Smooth muscle cell of the brain vasculature (primary cell): ENCODE measurements at regions not wholly inside any gene's neighbourhood (a gene's known extent, or its start where the extent isn't known, plus 50 kb on each side); places are given as distances from the start of the nearest gene placed in this dataset.

Source experiments
- DNase-seq: peaks from one replicate; pipeline ENCODE4 v3.0.0-alpha.2; 2012; ENCODE audit warnings: low read depth, low spot score

DNA sequence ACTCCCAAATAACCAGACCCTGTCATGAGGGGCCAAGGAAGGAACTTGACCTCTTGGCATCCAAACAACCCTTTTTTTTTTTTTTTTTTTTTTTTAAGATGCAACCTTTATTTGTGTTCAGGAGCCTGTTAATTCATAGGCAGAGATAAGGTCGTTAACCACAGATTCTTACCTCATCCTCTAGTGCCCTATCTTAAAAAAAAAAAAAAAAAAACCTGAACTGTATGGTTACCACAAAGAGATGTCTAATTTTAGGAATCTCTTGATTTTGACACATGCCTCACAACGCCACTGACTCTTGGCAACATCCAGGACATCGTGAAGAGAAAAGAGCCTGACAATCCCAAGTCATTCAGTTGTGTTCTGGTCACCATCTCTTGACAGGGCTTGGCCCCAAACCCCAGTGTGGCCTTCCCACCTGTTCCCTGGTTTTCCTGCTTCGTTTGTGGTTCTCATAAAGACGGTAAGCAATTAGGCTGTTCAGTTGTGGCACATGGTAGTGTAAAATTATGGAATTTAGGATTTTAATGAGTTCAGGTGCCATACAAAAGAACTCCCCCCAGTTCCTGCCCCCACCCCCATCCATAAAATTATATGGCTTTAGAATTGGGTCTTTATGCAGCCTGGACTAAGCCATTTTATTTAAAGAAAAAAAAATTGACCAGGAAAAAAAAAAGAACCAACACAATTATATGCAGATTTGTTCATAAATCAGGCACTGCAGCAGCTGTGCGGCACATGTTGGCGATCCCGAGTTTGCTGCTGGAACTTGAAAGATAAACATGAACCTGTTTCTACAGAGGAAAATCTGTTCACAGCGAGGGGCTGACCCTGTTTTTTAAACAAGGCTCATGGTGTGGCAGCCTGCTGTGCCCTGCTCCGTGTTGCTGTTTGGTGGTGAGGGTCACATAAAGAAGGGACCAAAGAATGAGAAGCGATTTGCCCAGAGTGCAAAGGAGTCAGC is 267.8 kb upstream of the CLINT1 start:
- DNase-seq: no peak

DNA sequence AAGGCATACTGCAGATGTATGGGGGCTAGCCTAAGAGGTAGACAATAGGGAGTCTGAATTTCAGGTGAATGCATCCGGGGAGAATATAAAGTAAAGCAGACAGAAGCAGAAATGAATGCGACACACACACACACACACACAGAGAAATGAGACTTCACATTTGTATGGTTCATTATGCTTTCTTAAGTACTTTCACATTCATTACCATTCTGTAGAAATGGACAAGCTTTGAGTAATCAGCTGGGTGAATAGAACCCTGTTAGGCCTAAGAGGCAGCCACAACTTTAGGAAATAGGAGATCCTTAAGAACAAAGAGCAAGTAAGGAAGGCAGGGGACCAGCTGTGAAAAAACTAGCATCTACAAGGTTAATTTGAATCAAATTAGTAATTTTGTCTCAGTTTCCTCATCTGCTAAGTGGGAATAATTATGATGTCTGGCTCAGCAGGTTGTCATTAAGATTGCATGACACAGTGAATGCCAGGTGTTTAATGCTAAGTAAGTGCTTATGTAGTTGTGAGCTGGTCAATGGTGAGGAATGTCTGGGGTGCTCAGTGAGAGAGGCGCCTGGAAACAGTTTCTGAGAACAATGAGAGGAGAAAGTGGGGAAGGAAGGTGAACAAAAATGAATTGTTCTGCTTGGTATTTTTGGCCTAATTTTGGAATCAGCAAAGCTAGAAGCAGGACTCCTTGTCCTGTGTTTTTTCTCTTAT is 265.8 kb upstream of the CLINT1 start:
- no peak for DNase-seq

DNA sequence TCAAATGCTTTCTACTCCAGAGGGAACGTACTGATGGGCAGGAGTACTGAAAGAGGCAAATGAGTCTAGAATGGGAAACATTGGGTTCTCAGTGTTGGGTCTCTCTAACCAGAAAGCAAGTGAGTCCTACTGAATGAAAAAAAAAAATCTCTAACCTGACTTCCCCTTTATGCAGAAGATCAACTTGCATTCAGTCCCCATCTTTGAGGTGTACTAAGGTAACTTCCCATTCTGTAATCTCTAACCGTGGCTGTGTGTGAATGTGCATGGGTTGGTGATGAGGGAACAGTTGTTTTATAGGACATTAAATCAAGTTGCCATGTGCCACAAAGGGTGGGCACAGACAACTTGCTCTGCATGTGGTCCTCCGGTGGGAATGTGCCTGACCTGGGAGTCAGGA is 264.6 kb upstream of the CLINT1 start:
- no peak for DNase-seq

DNA sequence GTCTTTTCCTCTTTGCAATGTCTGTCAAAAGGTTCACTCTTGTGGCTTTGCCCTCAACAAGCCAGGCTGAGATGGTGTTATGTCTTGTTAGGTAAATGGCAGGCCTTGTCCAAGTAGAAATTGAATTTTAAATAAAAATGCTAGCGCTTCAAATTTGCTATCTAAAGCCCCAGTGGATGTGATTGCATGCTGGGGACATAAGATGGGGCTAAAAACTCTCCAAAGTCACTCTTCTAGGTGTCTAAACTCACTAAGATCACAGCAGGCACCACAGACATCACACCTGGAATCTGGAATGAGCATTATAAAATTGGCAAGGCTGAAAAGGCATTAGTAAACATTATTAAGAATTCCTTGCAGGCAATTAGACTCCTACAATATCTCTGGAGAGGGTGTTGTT is 262.7 kb upstream of the CLINT1 start:
- no peak for DNase-seq

DNA sequence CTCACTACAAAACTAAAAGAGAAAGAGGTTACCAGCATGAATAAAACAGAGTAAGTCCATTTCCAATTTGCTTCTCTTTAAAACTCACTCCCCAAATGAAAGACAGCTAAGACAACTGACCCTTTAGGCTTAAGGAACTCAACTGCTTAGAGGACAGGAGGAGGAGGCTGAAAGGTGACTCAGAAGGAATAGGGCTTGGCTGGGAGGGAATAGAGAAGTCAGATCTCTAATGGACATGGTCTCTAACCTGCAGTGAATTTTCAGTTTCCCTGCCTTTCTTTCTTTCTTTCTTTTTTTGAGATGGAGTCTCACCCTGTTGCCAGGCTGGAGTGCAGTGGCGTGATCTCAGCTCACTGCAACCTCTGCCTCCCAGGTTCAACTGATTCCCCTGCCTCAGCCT is 261.8 kb upstream of the CLINT1 start:
- DNase-seq: no peak

DNA sequence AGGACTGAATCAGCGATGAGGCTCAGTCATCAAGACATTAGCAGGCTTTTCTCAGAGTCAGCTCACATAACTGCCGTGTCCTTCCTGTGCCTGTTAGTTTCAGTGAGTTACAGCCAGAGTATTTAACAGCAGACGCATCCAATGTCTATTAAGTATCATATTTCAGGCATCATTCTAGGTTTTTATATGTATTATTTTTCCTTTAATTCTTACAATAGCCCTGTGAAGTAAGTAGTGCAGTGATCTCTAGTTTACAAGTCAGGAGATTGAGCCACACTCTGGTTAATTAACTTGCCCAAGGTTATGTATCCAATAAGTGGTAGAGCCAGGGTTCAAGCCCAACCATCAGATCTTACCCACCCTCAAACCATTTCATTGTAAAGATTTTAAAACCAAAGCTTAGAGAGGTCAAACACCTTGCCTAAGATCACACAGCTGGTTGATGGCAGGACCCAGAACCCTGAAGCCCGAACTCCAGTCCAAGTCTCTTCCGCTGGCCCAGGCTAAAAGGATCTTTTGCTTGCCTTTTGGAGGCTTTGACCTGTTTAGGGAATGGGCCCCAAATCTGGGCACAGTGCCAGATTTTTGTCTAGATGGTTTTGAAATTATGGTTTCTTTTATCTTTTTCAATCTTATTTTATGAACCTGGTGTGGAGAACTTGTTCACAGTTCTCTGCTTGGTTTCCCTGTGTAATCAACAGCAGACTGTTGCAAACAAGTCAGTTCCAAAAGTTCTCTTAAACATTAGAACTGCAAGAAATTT is 261.2 kb upstream of the CLINT1 start:
- peak; percentile 32 for DNase-seq

DNA sequence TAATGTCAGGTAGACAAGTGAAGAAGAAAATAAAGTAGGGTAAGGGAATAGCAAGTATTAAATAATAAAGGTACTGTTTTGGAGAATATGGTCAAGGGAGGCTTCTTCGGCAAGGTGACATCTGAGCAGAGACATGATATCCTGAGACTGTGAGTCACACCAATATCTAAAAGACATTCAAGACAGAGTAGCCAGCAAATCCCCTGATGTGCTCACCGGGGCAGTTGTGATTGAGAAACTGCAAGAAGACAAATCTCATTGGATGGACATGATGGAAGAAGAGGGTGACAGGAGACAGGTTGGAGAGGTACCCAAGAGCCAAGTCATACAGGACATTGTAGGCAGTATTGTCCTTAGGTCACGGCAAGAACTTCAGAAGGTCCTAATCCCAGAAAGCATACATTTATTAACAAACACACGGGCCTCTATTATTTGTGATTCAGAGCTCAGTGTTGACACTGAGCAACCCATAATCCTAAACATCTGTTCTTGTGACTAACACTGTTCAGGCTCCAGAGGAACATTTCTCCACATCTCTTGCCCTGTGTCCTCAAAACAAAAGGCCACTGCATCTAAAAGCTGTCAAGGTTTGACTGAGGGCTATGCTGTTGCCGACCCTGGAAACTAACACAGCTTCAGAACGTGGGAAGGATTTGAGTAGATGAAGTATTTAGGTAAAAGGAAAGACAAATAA is 258.7 kb upstream of the CLINT1 start:
- no peak for DNase-seq

DNA sequence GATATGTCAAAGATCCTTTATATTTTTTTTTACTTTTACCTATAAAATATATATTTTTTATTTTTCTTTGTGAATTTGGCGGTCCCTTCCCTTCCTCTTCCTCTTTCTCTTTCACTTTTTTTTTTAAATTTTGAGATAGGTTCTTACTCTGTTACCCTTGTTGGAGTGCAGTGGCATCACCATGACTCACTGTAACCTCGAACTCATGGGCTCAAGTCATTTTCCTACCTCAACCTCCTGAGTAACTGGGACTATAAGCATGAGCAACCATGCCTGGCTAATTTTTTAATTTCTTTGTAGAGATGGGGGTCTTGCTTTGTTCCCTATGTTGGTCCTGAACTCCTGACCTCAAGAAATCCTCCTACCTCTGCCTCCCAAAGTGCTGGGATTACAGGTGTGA is 258.0 kb upstream of the CLINT1 start:
- DNase-seq: no peak

DNA sequence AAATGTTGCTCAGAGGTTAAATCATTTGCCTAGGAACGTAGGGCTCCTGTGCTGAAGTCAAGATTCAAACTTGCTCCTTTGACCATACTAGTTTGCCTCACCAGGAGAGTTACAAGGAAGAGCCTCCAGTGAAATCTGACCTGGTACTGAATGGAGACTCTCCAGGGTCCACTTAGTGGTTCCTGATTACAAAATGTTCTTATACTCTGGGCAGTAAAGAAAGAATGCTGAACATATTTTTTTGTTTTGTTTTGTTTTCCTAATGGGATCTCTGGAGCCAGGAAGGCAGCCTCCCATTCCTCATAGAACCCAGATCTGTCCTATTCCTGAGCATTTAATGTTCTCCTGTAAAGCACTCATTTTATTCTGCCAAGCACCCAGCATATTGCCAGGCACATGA is 256.5 kb upstream of the CLINT1 start:
- DNase-seq: no peak

DNA sequence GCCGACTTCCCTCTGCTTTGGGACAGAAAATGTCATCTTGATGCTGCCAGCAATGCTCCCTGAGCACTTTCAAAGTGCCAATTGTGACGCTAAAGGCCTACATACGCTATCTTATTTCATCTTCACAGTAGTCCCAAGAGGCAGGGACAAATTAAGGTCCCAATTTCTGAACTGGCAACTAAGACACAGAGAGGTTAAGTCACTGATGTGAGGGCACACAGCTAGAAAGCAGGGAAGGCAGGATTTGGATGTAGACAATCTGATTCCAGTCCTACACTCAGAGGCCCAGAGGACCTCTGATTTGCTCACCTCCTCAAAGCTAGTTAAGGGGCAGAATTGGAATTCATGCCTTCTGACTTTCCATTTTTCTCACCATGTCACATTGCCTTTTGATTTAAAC is 249.2 kb upstream of the CLINT1 start:
- no peak for DNase-seq

DNA sequence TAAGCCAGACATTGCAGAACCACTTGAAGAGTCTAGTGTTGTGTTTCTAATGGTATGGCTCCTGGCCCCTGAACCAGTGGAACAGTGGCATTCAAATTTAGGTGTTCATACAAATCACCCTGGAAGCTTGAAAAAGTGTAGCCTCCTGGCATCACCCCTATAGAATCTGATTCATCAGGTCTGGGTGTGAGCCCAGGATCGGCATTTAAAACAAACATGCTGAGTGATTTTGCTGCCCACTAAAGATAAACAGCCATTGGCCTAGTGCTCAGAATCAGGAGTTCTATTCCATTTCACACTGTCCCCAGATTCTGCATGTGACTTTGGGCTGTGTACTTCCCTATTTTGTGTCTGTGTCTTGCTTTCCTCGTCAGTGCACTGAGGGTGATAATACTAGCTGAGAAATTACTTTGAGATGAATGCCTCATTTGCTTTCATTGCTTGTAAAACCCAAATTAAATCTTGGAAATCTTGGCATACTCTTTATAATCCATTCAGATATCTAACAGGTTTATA is 241.5 kb upstream of the CLINT1 start:
- DNase-seq: no peak

DNA sequence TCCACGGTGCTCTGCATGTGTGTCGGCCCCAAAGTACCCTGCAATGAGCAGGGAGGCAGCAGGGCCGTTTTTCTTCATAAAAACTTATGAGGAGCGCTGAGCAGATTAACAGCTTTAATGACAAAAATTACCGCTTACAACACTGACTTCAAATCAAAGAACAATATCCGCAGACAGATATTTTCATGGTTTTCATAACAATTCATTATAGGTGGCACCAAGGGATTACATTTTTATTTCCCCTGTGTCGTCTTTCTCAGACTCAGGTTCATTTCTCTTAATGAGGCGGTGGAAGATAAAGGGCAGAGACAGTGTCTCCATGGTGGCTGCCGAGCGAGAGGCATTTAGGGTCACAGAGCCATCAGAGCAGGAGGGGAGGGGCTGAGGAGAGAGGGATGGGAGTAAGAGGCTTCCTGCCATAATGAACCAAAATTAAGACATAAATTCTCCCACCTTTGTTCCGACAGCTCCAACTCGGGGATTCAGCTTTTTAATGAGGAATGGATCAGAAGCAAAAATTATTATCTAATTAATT is 240.7 kb upstream of the CLINT1 start:
- no peak for DNase-seq

DNA sequence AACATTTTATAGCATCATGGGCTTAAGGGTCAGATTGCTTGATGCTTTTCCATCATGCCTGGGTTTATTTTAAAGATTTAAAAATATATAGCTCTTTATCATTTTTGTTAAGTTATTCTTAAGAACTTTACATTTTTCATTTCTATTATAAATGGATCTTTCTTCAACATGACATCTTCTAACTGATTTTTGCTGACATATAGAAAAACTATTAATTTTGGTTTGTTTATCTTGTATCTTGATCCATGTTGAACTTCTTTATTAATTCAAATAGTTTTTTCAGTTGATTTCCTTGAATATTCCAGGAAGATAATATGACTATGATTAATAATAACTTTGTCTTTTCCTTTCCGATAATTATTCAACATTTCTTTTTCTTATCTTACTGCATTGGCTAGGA is 237.9 kb upstream of the CLINT1 start:
- DNase-seq: no peak

DNA sequence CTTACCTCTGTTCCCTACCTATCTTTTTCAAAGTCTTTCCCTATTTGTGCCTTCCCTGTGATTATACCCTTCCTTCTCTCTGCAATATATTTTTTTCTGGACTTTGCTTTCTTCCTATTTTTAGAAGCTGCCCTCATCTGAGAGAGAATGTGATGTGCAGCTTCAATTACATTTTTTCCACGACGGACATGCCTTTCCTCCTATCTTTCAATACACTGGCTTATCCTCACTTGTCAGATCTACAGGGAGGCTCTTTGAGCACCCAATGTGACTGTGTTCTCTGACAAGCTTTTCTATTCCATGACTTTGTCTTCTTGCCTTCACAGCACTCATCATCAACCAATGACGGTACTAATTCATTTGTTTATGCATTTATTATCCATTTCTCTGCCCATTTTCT is 227.9 kb upstream of the CLINT1 start:
- DNase-seq: no peak

DNA sequence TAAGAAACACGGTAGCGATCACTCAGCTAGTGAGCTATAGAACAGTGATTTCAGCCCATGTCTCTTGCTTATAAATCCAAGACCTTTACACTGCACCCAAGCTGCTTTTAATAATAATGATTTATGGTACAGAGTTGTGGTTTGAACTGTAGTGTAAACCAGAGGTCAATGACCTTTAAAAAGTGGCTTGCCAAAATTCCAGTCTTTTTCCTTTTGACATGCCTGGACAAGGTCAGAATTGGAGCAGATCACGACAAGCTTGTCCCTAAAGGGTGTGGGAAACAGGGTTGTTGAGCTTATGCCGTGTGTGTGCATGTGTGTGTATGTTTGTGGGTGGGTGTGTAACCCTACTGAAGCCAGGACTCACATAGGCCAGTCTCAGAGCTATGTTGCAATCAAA is 225.3 kb upstream of the CLINT1 start:
- no peak for DNase-seq

DNA sequence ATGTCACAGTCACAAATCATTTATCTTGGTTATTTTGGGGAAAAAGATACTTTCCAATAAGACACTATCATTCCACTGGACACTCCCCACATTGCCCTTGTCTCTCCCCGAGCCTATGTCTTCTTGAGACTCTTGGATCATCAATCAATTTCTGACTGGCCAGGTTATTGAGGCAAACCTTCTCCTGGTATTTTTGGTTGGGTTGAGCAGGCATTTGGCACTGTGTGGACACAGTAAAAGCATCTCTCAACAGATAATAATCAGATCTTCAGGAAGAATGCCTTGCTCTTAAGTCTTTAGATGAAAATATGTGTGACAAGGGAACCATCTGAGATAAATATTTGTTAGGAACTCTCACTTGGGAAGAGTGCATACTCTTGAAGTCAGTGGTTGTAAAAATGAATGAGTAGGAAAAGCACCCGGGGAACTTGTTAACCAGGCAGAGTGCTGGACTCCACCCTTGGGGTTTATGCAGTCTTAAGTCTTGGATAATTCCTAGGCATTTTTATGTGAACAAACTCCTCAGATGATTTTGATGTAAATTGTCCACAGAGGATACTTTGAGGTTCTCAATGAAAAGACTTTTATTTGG is 223.8 kb upstream of the CLINT1 start:
- no peak for DNase-seq

DNA sequence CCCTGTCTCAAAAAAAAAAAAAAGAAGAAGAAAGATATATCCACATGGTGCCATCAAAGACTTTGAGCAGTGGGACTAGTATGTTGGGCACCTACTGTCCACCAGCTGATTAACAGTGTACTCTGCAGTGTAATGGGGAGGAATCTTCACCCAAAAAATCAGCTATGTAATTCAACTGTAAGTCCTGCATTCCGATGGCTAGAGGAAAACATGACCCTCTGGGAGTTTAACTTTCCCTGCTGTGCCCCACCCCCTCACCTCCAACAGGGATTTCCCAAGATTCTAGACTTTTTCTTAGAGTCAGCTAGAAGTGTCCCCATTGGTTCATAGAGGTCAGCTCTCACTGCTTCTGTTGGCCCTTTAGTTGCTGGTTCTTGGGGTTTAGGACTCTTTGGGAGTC is 221.2 kb upstream of the CLINT1 start:
- DNase-seq: no peak

DNA sequence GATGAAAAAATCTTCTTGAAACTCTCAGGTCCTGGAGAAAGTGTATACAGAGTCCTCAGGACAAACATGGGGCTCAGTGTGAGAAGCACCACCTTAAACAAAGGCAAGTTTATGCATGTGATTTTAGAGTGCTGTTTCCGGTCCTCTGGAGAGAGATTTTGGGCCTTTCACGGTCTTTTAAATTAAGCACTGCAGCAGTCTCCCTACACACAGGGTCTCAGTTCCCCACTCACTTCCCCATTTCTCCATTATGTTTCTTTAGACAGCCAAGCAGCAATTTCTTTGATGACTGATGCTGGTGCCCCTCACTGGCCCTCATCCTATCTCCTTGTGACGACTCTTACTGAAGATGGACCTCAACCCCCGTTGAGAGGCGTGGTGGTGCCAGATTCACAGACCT is 220.2 kb upstream of the CLINT1 start:
- no peak for DNase-seq

DNA sequence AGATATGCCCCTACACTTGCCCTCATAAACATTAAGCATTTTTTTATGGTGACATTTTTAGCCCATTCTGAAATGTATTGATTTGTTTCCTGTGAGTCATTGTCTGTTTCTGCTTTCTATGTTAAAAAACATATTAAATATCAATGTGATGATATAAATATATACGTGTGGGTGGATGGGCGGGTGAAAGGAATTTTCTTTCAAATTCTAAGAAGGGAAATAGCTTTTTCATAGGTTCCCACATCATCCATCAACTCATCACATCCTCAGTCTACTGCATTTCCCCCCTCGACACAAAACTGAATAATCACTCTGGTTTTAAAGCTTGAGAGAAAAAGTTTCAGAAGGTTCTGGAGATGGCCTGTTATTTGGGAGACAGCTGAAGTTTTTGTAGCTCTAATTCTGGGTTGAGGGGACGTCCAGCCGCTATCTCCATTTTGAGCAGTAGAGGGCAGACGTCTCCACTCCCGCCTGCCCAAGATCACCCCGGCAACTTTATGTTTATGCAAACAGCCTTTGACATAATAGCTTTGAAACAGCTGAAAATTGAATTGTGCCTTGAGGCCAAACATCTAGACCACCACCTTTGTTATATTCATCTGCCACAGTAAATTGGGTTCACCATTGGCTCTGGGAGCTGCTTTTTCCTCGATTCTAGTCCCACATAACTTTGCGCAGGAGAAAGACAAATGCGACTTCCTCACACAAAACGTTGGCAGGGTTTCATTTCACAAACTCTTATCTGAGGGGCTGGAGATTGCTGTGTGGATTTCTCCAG is 216.2 kb upstream of the CLINT1 start:
- peak; percentile 57 for DNase-seq

DNA sequence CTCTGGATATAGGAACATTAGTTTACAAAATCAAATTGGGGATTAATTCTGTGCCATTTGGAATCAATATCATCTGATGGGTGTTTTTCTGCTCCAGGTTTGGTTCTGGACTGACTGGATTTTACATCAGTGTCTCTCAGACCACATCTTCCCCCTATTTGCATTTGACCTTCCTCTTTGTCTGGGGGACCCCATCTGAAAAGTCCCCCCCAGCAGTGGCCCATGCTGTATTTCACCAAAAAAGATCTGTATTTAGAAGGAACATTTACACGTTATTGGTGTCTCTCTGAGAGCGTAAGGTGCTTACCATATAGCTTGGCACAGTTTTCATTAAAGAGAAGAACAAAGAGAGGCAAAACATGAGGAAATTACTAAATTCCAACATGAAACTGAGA is 215.6 kb upstream of the CLINT1 start:
- no peak for DNase-seq
